GM12878 (cell line): ENCODE measurements at regions not wholly inside any gene's neighbourhood (a gene's known extent, or its start where the extent isn't known, plus 50 kb on each side); places are given as distances from the start of the nearest gene placed in this dataset.

ENCODE experiments used
- BHLHE40 ChIP-seq, 2 experiments: fragments of 450-650 bp in 1 of 2; IDR thresholded peaks; 2 replicates each; pipeline ENCODE4 v1.6.1; 2011 to 2017; ENCODE audit warnings: low read depth in 2 of 2, borderline replicate concordance in 1 of 2, improper control_type of control experiment in 1 of 2, low read length in 1 of 2, mild to moderate bottlenecking in 1 of 2
- CEBPB ChIP-seq, 2 experiments: fragments of 150-350 bp in 1 of 2; IDR thresholded peaks; 2 replicates each; pipeline ENCODE4 v1.6.1; 2012 to 2014; ENCODE audit warnings: low read depth in 2 of 2, low read length in 2 of 2, borderline replicate concordance in 1 of 2, inconsistent platforms in 1 of 2
- EGR1 ChIP-seq, 2 experiments: IDR thresholded peaks; 1 replicate in 1 of 2; 2 replicates in 1 of 2; pipeline ENCODE4 v1.6.1; 2011 to 2012; ENCODE audit warnings: low read depth in 2 of 2, low read length in 2 of 2, borderline replicate concordance in 1 of 2, mild to moderate bottlenecking in 1 of 2, moderate library complexity in 1 of 2
- FOS ChIP-seq: IDR thresholded peaks from 3 replicates; pipeline ENCODE4 v1.6.1; 2011; ENCODE audit warnings: borderline replicate concordance; ENCODE audit not compliant: insufficient read length; ENCODE audit errors: extremely low read depth
- HDAC2 ChIP-seq: fragments of 200-600 bp; sonication (generic); IDR thresholded peaks from 2 replicates; pipeline ENCODE4 v1.6.1; 2017
- NR2C2 ChIP-seq: IDR thresholded peaks from 2 replicates; pipeline ENCODE4 v1.6.1; 2011; ENCODE audit warnings: borderline replicate concordance, low read depth; ENCODE audit not compliant: control insufficient read depth, insufficient read length
- POLR2A ChIP-seq: IDR thresholded peaks from 2 replicates; pipeline ENCODE4 v1.6.1; 2011; ENCODE audit warnings: low read depth, mild to moderate bottlenecking, low read length
- USF1 ChIP-seq: IDR thresholded peaks from 2 replicates; pipeline ENCODE4 v1.6.1; 2011; ENCODE audit warnings: borderline replicate concordance, low read depth, mild to moderate bottlenecking, moderate library complexity, mixed read lengths, low read length; ENCODE audit not compliant: insufficient read depth; ENCODE audit errors: extremely low read length
- TF ChIP-seq, protein P1 (sequence below): IDR thresholded peaks from 2 replicates; pipeline ENCODE4 v1.6.1; 2012; ENCODE audit warnings: low read depth, low read length, improper control_type of control experiment
- TF ChIP-seq, protein P2 (sequence below), 3 experiments: IDR thresholded peaks in 2 of 3; conservative IDR thresholded peaks in 1 of 3; 2 replicates each; pipeline ENCODE4 v1.5.1; 2011; ENCODE audit warnings: low read depth in 3 of 3, low read length in 3 of 3, mild to moderate bottlenecking in 3 of 3, control low read depth in 2 of 3, moderate library complexity in 2 of 3, inconsistent platforms in 1 of 3, mixed read lengths in 1 of 3; ENCODE audit not compliant: control insufficient read depth in 2 of 3, insufficient read depth in 1 of 3; ENCODE audit errors: extremely low read depth in 1 of 3
- TF ChIP-seq, protein P3 (sequence below): fragments of 450-650 bp; IDR thresholded peaks from 2 replicates; pipeline ENCODE4 v1.6.1; 2017; ENCODE audit warnings: antibody characterized with exemption, mild to moderate bottlenecking, moderate library complexity
- TF ChIP-seq, protein P4 (sequence below): IDR thresholded peaks from 2 replicates; pipeline ENCODE4 v1.6.1; 2012; ENCODE audit warnings: low read length, inconsistent platforms

GRCh38 chr3:94787734-94788270 is 724.9 kb downstream of the NSUN3 start:
- TF ChIP-seq HDAC2 (no peak), USF1 (no peak), NR2C2 (no peak), FOS (no peak), EGR1 (IDR thresholded peaks at IDR 0.05; ENCODE audit: borderline replicate concordance in 1 of 2, low read depth in 2 of 2, low read length in 2 of 2) (no peak), CEBPB (IDR thresholded peaks at IDR 0.05; ENCODE audit: borderline replicate concordance in 1 of 2, low read depth in 2 of 2, low read length in 2 of 2) (no peak), BHLHE40 (IDR thresholded peaks at IDR 0.05; ENCODE audit: borderline replicate concordance in 1 of 2, low read depth in 2 of 2, low read length in 1 of 2) (no peak), POLR2A (no peak)
- TF ChIP-seq, protein P1, sequence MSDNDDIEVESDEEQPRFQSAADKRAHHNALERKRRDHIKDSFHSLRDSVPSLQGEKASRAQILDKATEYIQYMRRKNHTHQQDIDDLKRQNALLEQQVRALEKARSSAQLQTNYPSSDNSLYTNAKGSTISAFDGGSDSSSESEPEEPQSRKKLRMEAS: no peak
- TF ChIP-seq, protein P2, sequence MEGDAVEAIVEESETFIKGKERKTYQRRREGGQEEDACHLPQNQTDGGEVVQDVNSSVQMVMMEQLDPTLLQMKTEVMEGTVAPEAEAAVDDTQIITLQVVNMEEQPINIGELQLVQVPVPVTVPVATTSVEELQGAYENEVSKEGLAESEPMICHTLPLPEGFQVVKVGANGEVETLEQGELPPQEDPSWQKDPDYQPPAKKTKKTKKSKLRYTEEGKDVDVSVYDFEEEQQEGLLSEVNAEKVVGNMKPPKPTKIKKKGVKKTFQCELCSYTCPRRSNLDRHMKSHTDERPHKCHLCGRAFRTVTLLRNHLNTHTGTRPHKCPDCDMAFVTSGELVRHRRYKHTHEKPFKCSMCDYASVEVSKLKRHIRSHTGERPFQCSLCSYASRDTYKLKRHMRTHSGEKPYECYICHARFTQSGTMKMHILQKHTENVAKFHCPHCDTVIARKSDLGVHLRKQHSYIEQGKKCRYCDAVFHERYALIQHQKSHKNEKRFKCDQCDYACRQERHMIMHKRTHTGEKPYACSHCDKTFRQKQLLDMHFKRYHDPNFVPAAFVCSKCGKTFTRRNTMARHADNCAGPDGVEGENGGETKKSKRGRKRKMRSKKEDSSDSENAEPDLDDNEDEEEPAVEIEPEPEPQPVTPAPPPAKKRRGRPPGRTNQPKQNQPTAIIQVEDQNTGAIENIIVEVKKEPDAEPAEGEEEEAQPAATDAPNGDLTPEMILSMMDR (IDR thresholded peaks at IDR 0.05 in 2 of 3, conservative IDR thresholded peaks at IDR 0.05 in 1 of 3; ENCODE audit: control insufficient read depth in 2 of 3, extremely low read depth in 1 of 3, insufficient read depth in 1 of 3, low read depth in 3 of 3, low read length in 3 of 3): no peak
- TF ChIP-seq, protein P3, sequence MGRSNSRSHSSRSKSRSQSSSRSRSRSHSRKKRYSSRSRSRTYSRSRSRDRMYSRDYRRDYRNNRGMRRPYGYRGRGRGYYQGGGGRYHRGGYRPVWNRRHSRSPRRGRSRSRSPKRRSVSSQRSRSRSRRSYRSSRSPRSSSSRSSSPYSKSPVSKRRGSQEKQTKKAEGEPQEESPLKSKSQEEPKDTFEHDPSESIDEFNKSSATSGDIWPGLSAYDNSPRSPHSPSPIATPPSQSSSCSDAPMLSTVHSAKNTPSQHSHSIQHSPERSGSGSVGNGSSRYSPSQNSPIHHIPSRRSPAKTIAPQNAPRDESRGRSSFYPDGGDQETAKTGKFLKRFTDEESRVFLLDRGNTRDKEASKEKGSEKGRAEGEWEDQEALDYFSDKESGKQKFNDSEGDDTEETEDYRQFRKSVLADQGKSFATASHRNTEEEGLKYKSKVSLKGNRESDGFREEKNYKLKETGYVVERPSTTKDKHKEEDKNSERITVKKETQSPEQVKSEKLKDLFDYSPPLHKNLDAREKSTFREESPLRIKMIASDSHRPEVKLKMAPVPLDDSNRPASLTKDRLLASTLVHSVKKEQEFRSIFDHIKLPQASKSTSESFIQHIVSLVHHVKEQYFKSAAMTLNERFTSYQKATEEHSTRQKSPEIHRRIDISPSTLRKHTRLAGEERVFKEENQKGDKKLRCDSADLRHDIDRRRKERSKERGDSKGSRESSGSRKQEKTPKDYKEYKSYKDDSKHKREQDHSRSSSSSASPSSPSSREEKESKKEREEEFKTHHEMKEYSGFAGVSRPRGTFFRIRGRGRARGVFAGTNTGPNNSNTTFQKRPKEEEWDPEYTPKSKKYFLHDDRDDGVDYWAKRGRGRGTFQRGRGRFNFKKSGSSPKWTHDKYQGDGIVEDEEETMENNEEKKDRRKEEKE: no peak
- TF ChIP-seq, protein P4, sequence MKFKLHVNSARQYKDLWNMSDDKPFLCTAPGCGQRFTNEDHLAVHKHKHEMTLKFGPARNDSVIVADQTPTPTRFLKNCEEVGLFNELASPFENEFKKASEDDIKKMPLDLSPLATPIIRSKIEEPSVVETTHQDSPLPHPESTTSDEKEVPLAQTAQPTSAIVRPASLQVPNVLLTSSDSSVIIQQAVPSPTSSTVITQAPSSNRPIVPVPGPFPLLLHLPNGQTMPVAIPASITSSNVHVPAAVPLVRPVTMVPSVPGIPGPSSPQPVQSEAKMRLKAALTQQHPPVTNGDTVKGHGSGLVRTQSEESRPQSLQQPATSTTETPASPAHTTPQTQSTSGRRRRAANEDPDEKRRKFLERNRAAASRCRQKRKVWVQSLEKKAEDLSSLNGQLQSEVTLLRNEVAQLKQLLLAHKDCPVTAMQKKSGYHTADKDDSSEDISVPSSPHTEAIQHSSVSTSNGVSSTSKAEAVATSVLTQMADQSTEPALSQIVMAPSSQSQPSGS: no peak
